GM21529 (cell line): ENCODE measurements at regions not wholly inside any gene's neighbourhood (a gene's known extent, or its start where the extent isn't known, plus 50 kb on each side); places are given as distances from the start of the nearest gene placed in this dataset.

Experiments used
- ATAC-seq: cut with Tn5 transposase; IDR thresholded peaks from one replicate; pipeline ENCODE4 v1.9.1; 2021; ENCODE audit not compliant: unreplicated experiment

- ATAC-seq: no peak
Observed at GRCh38 chr4:79088946-79089691, 149.9 kb upstream of the PAQR3 start.

- no peak for ATAC-seq
Observed at GRCh38 chr4:79087071-79087470, 147.8 kb upstream of the PAQR3 start.

GRCh38 chr4:79083406-79084010 lies 144.3 kb upstream of the PAQR3 start:
- no peak for ATAC-seq

- ATAC-seq: no peak
Observed at GRCh38 chr4:79082997-79083396, 143.8 kb upstream of the PAQR3 start.

- ATAC-seq: no peak
Observed at GRCh38 chr4:79081973-79082372, 142.7 kb upstream of the PAQR3 start.

GRCh38 chr4:79078339-79078738 lies 139.1 kb upstream of the PAQR3 start:
- ATAC-seq: no peak

GRCh38 chr4:79074040-79074439 lies 134.8 kb upstream of the PAQR3 start:
- no peak for ATAC-seq

- no peak for ATAC-seq
Observed at GRCh38 chr4:79073471-79073870, 134.2 kb upstream of the PAQR3 start.

- ATAC-seq: no peak
Observed at GRCh38 chr4:79065262-79065661, 126.0 kb upstream of the PAQR3 start.

- ATAC-seq: no peak
Observed at GRCh38 chr4:79064806-79065205, 125.6 kb upstream of the PAQR3 start.

GRCh38 chr4:79059631-79060399 lies 120.6 kb upstream of the PAQR3 start:
- no peak for ATAC-seq

GRCh38 chr4:79057772-79058171 lies 118.5 kb upstream of the PAQR3 start:
- ATAC-seq: no peak

- no peak for ATAC-seq
Observed at GRCh38 chr4:79053754-79054153, 114.5 kb upstream of the PAQR3 start.

- ATAC-seq: no peak
Observed at GRCh38 chr4:79050541-79050880, 111.3 kb upstream of the PAQR3 start.

- no peak for ATAC-seq
Observed at GRCh38 chr4:79049840-79050540, 110.8 kb upstream of the PAQR3 start.

- no peak for ATAC-seq
Observed at GRCh38 chr4:79048878-79049277, 109.6 kb upstream of the PAQR3 start.

- ATAC-seq: no peak
Observed at GRCh38 chr4:79047316-79047715, 108.1 kb upstream of the PAQR3 start.

- ATAC-seq: no peak
Observed at GRCh38 chr4:79046016-79046592, 106.9 kb upstream of the PAQR3 start.

GRCh38 chr4:79044141-79044659 lies 105.0 kb upstream of the PAQR3 start:
- no peak for ATAC-seq

GRCh38 chr4:79043138-79043537 lies 103.9 kb upstream of the PAQR3 start:
- no peak for ATAC-seq

GRCh38 chr4:79042079-79042674 lies 102.9 kb upstream of the PAQR3 start:
- no peak for ATAC-seq
